ENCODE measurements at regions not wholly inside any gene's neighbourhood (a gene's known extent, or its start where the extent isn't known, plus 50 kb on each side); places are given as distances from the start of the nearest gene placed in this dataset.

GRCh38 chr6:1481286-1481685 is 91.9 kb downstream of the FOXF2 start:
- Histone ChIP-seq H3K27ac (peak overlapping the region in 1 of 21 experiments; percentile 10), H3K4me3 (no peak overlapping the region)

GRCh38 chr6:1482381-1483166 is 93.2 kb downstream of the FOXF2 start:
- no peak overlapping the region for H3K4me3 ChIP-seq
- H3K27ac ChIP-seq = no peak overlapping the region

GRCh38 chr6:1485678-1486077 is 96.3 kb downstream of the FOXF2 start:
- no peak overlapping the region for H3K4me3 ChIP-seq
- H3K27ac ChIP-seq = no peak overlapping the region

- Histone ChIP-seq H3K4me3 (no peak overlapping the region), H3K27ac (no peak overlapping the region)
Measured at GRCh38 chr6:1486387-1486786, 97.0 kb downstream of the FOXF2 start.

- Histone ChIP-seq H3K27ac (no peak overlapping the region), H3K4me3 (no peak overlapping the region)
Measured at GRCh38 chr6:1487239-1487638, 97.9 kb downstream of the FOXF2 start.

GRCh38 chr6:1491025-1491424 is 101.6 kb downstream of the FOXF2 start:
- Histone ChIP-seq H3K27ac (no peak overlapping the region), H3K4me3 (no peak overlapping the region)

GRCh38 chr6:1491591-1492319 is 102.4 kb downstream of the FOXF2 start:
- no peak overlapping the region for H3K27ac ChIP-seq
- no peak overlapping the region for H3K4me3 ChIP-seq

GRCh38 chr6:1494671-1495070 is 105.3 kb downstream of the FOXF2 start:
- Histone ChIP-seq H3K27ac (no peak overlapping the region), H3K4me3 (no peak overlapping the region)

- no peak overlapping the region for H3K4me3 ChIP-seq
Measured at GRCh38 chr6:1495344-1495743, 106.0 kb downstream of the FOXF2 start.

GRCh38 chr6:1496092-1496491 is 106.7 kb downstream of the FOXF2 start:
- Histone ChIP-seq H3K4me3 (no peak overlapping the region), H3K27ac (no peak overlapping the region)

More at GRCh38 chr6:1495344-1495743, 106.0 kb downstream of the FOXF2 start:
- H3K27ac ChIP-seq = no peak overlapping the region

- H3K27ac ChIP-seq = no peak overlapping the region
- no peak overlapping the region for H3K4me3 ChIP-seq
Measured at GRCh38 chr6:1496836-1497760, 107.7 kb downstream of the FOXF2 start.

- Histone ChIP-seq H3K27ac (no peak overlapping the region), H3K4me3 (no peak overlapping the region)
Measured at GRCh38 chr6:1497761-1498105, 108.4 kb downstream of the FOXF2 start.

- H3K4me3 ChIP-seq = no peak overlapping the region
- no peak overlapping the region for H3K27ac ChIP-seq
Measured at GRCh38 chr6:1498491-1499113, 109.2 kb downstream of the FOXF2 start.

- Histone ChIP-seq H3K27ac (no peak overlapping the region), H3K4me3 (no peak overlapping the region)
Measured at GRCh38 chr6:1499777-1500176, 109.9 kb upstream of the FOXC1 start.

- H3K27ac ChIP-seq = no peak overlapping the region
Measured at GRCh38 chr6:1500913-1501312, 108.8 kb upstream of the FOXC1 start.

GRCh38 chr6:1502041-1502440 is 107.7 kb upstream of the FOXC1 start:
- H3K27ac ChIP-seq = no peak overlapping the region
- H3K4me3 ChIP-seq = no peak overlapping the region

More at GRCh38 chr6:1500913-1501312, 108.8 kb upstream of the FOXC1 start:
- H3K4me3 ChIP-seq = no peak overlapping the region

GRCh38 chr6:1503811-1504210 is 105.9 kb upstream of the FOXC1 start:
- no peak overlapping the region for H3K4me3 ChIP-seq
- H3K27ac ChIP-seq = no peak overlapping the region

GRCh38 chr6:1504465-1504864 is 105.2 kb upstream of the FOXC1 start:
- H3K4me3 ChIP-seq = no peak overlapping the region

GRCh38 chr6:1507251-1507650 is 102.5 kb upstream of the FOXC1 start:
- Histone ChIP-seq H3K4me3 (no peak overlapping the region), H3K27ac (no peak overlapping the region)

More at GRCh38 chr6:1504465-1504864, 105.2 kb upstream of the FOXC1 start:
- no peak overlapping the region for H3K27ac ChIP-seq

GRCh38 chr6:1509241-1509640 is 100.5 kb upstream of the FOXC1 start:
- no peak overlapping the region for H3K4me3 ChIP-seq
- H3K27ac ChIP-seq = no peak overlapping the region

Measured in skin epidermis (tissue), 12 donors.